Tibial nerve (tissue), 4 donors: ENCODE measurements at regions not wholly inside any gene's neighbourhood (a gene's known extent, or its start where the extent isn't known, plus 50 kb on each side); places are given as distances from the start of the nearest gene placed in this dataset.

Source experiments
- DNase-seq, 2 donors: peaks; one replicate each; pipeline ENCODE4 v3.0.0-alpha.2; 2019; ENCODE audit warnings: low spot score in 2 of 2
- H3K27ac ChIP-seq, 4 donors: fragments of 200-600 bp; sonication (generic) in 3 of 4; one replicate each; pipeline ENCODE4 v1.5.1; 2017 to 2019; ENCODE audit warnings: mild to moderate bottlenecking in 1 of 4
- H3K27me3 ChIP-seq, 2 donors: fragments of 200-600 bp; sonication (generic) in 1 of 2; one replicate each; pipeline versions ENCODE4 v1.5.1 to v1.6.0; 2017 to 2019
- H3K36me3 ChIP-seq, 3 donors: fragments of 200-600 bp; sonication (generic); one replicate each; pipeline ENCODE4 v1.5.1; 2018 to 2019
- H3K4me1 ChIP-seq, 4 donors: fragments of 200-600 bp; sonication (generic) in 3 of 4; one replicate each; pipeline ENCODE4 v1.5.1; 2017 to 2019
- H3K4me3 ChIP-seq, 4 donors: fragments of 200-600 bp; sonication (generic) in 3 of 4; one replicate each; pipeline ENCODE4 v1.5.1; 2017 to 2019; ENCODE audit warnings: mild to moderate bottlenecking in 1 of 4, moderate library complexity in 1 of 4
- H3K9me3 ChIP-seq, 4 donors: fragments of 200-600 bp; sonication (generic) in 3 of 4; one replicate each; pipeline ENCODE4 v1.5.1; 2017 to 2019
- EP300 ChIP-seq, 2 donors: sonication (generic); formaldehyde crosslinking; IDR thresholded peaks; one replicate each; pipeline ENCODE4 v1.6.1; 2017; ENCODE audit warnings: antibody characterized with exemption in 2 of 2, mild to moderate bottlenecking in 1 of 2
- POLR2A ChIP-seq, 2 donors: fragments of 450-650 bp; IDR thresholded peaks; one replicate each; pipeline ENCODE4 v1.6.1; 2017; ENCODE audit warnings: antibody characterized with exemption in 2 of 2, mild to moderate bottlenecking in 2 of 2, moderate library complexity in 2 of 2
- WGBS, 2 donors: methylation state at CpG; one replicate each; pipeline ENCODE4 v1.1.5; 2018; 5-methylcytosine and 5-hydroxymethylcytosine counted together
- TF ChIP-seq, protein P1 (sequence below), 5 experiments: fragments of 200-600 bp in 3 of 5; fragments of 450-650 bp in 2 of 5; sonication (generic) in 3 of 5; IDR thresholded peaks; one replicate each; pipeline ENCODE4 v1.5.1; 2016 to 2019; ENCODE audit warnings: antibody characterized with exemption in 5 of 5, mild to moderate bottlenecking in 3 of 5, moderate library complexity in 2 of 5

DNA sequence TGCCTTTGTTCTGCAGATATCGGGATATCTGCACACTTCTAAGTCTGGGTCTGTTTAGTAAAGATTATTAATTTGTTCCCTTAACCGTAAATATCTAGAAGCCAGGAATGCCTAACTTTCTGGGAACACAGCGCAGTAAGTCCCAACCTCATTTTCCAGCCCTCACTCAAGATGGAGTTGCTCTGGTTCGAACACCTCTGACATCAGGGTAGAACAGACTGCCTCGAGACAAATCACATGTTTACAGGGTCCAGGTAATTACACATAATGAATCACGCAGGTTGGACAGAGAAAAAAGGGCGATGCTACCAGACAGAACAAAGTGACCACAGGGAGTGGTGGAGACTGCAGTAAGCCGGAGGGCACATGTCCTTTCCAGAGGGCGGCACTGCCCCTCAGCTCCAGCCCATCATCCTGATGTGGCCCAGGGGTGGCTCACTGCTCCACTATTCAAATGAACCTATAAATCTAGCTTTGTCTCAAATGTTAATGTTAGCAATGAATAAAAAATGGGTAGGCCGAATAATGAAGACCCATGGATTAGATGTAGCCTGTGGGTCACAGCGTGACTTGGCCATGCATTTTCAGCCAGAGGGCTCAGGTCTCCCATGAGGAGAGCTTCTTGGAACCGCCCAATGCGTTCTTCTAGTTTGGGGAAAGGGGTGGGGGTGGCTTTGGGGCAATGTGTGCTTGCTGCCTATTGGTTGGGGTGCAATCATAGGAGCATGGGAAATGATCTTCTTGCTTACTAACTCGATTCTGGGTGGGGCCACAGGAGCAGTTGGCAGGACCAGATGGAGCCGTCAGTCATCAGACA is 159.0 kb upstream of the SFSWAP start:
- WGBS, 2 donors, result 89 to 91% methylated on average over 15 of the region's 15 CpGs
- Histone ChIP-seq H3K36me3 (no peaks in the 10 kb centered on the region), H3K4me1 (no peaks in the 10 kb centered on the region), H3K9me3 (no peaks in the 10 kb centered on the region), H3K27me3 (peaks cover 0 to 11% of the 10 kb centered on the region in 2 donors), H3K27ac (no peak overlapping the region), H3K4me3 (no peak overlapping the region)
- no peak for TF ChIP-seq EP300 (IDR thresholded peaks at IDR 0.05)
- no peak for TF ChIP-seq POLR2A (IDR thresholded peaks at IDR 0.05)
- TF ChIP-seq, protein P1, sequence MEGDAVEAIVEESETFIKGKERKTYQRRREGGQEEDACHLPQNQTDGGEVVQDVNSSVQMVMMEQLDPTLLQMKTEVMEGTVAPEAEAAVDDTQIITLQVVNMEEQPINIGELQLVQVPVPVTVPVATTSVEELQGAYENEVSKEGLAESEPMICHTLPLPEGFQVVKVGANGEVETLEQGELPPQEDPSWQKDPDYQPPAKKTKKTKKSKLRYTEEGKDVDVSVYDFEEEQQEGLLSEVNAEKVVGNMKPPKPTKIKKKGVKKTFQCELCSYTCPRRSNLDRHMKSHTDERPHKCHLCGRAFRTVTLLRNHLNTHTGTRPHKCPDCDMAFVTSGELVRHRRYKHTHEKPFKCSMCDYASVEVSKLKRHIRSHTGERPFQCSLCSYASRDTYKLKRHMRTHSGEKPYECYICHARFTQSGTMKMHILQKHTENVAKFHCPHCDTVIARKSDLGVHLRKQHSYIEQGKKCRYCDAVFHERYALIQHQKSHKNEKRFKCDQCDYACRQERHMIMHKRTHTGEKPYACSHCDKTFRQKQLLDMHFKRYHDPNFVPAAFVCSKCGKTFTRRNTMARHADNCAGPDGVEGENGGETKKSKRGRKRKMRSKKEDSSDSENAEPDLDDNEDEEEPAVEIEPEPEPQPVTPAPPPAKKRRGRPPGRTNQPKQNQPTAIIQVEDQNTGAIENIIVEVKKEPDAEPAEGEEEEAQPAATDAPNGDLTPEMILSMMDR (IDR thresholded peaks at IDR 0.05), result no peak
- DNase-seq, result no peak

DNA sequence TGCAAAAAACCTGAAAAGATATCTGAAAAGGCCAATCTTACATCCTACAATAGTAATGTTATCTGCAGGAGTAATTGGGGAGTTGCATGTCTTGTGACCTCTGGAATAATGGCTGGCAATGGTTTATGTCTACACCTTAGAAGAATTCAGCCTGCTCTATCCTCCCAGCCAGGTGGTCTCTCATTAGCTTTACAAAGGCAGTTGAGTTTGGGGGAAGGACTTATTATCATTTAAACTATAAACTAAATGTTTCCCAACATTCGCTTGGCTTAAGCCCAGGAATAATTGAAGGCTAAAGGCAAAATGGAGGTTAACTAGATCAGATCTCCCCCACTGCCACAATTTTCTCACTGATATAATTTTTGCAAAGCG is 158.4 kb upstream of the SFSWAP start:
- Histone ChIP-seq H3K36me3 (no peaks in the 10 kb centered on the region), H3K9me3 (no peaks in the 10 kb centered on the region), H3K4me3 (no peak overlapping the region), H3K4me1 (no peaks in the 10 kb centered on the region), H3K27me3 (peaks cover 0 to 15% of the 10 kb centered on the region in 2 donors), H3K27ac (no peak overlapping the region)
- no peak for DNase-seq
- WGBS, 2 donors, result 80 to 87% methylated on average over 2 of the region's 2 CpGs
- TF ChIP-seq, protein P1 (IDR thresholded peaks at IDR 0.05), result no peak
- TF ChIP-seq POLR2A (IDR thresholded peaks at IDR 0.05), result no peak
- TF ChIP-seq EP300 (IDR thresholded peaks at IDR 0.05), result no peak

- 79 to 82% methylated on average over 6 of the region's 6 CpGs for WGBS, 2 donors
These were observed 157.7 kb upstream of the SFSWAP start for GRCh38 chr12:131553096-131553777.

GRCh38 chr12:131555197-131555846 is 155.6 kb upstream of the SFSWAP start:
- no peak for DNase-seq
- TF ChIP-seq, protein P1 (IDR thresholded peaks at IDR 0.05), result no peak
- no peak for TF ChIP-seq POLR2A (IDR thresholded peaks at IDR 0.05)
- no peak for TF ChIP-seq EP300 (IDR thresholded peaks at IDR 0.05)
- H3K27me3 ChIP-seq, result peaks cover 0 to 15% of the 10 kb centered on the region in 2 donors
- WGBS, 2 donors, result 73 to 77% methylated on average over 2 to 18 of the region's 18 CpGs
- no peak overlapping the region for H3K4me3 ChIP-seq
- H3K9me3 ChIP-seq, result no peaks in the 10 kb centered on the region
- no peaks in the 10 kb centered on the region for H3K36me3 ChIP-seq
- H3K4me1 ChIP-seq, result no peaks in the 10 kb centered on the region
- H3K27ac ChIP-seq, result no peak overlapping the region

More at GRCh38 chr12:131553096-131553777, 157.7 kb upstream of the SFSWAP start:
- no peak overlapping the region for H3K4me3 ChIP-seq
- no peaks in the 10 kb centered on the region for H3K36me3 ChIP-seq
- no peak for DNase-seq
- peaks cover 0 to 15% of the 10 kb centered on the region in 2 donors for H3K27me3 ChIP-seq
- H3K9me3 ChIP-seq, result no peaks in the 10 kb centered on the region
- H3K4me1 ChIP-seq, result no peaks in the 10 kb centered on the region
- H3K27ac ChIP-seq, result no peak overlapping the region
- TF ChIP-seq, protein P1 (IDR thresholded peaks at IDR 0.05), result no peak
- TF ChIP-seq POLR2A (IDR thresholded peaks at IDR 0.05), result no peak
- TF ChIP-seq EP300 (IDR thresholded peaks at IDR 0.05), result no peak

DNA sequence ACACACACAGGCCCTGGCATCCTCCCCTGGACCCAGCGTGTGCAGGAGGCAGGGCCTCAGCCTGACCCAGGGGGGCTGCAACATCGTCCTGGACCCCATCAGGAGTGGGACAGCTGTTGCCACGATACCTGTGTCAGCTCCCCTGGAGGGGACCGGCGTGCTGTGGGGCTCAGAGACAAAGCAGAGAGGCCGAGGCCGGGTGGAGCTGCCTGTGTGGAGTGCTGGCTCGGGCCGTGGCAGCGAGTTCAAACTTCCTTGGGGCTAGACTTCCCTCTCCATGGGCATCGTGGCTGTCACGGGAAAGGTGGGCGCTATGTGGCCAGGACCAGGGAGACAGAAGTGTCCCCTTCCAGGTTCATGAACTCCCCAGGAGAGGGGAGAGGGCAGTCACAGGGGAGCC is 155.0 kb upstream of the SFSWAP start:
- H3K4me3 ChIP-seq, result no peak overlapping the region
- TF ChIP-seq POLR2A (IDR thresholded peaks at IDR 0.05) (no peak), EP300 (IDR thresholded peaks at IDR 0.05) (no peak)
- TF ChIP-seq, protein P1 (IDR thresholded peaks at IDR 0.05), result no peak
- 66 to 74% methylated on average over 11 to 13 of the region's 13 CpGs for WGBS, 2 donors
- H3K27ac ChIP-seq, result no peak overlapping the region
- no peaks in the 10 kb centered on the region for H3K4me1 ChIP-seq
- no peaks in the 10 kb centered on the region for H3K36me3 ChIP-seq
- DNase-seq, result no peak
- no peaks in the 10 kb centered on the region for H3K9me3 ChIP-seq
- H3K27me3 ChIP-seq, result peaks cover 0 to 15% of the 10 kb centered on the region in 2 donors
